Right lobe of liver (tissue), 6 donors: ENCODE measurements at regions not wholly inside any gene's neighbourhood (a gene's known extent, or its start where the extent isn't known, plus 50 kb on each side); places are given as distances from the start of the nearest gene placed in this dataset.
A peak's percentile ranks its signal among the peaks of the same experiment; 100 is the strongest.

Experiments
- ATAC-seq, 4 donors: fragments of 200-7000 bp; cut with Tn5 transposase; one replicate each; pipeline ENCODE4 v1.9.1; 2020; ENCODE audit warnings: mild to moderate bottlenecking in 4 of 4, moderate library complexity in 4 of 4
- DNase-seq, 3 donors: peaks; one replicate each; pipeline ENCODE4 v3.0.0-alpha.2; 2020
- H3K27ac ChIP-seq, 3 donors: fragments of 200-600 bp; one replicate each; pipeline ENCODE4 v1.8.0; 2022
- H3K27me3 ChIP-seq, 2 donors: fragments of 200-600 bp; one replicate each; pipeline ENCODE4 v1.8.0; 2022
- H3K36me3 ChIP-seq, 4 donors: fragments of 200-600 bp; sonication (generic) in 1 of 4; one replicate each; pipeline versions ENCODE4 v1.5.1 to v1.8.0; 2017 to 2022; ENCODE audit warnings: control low read depth in 1 of 4
- H3K4me1 ChIP-seq, 4 donors: fragments of 200-600 bp; sonication (generic) in 1 of 4; one replicate each; pipeline versions ENCODE4 v1.5.1 to v1.8.0; 2017 to 2022; ENCODE audit warnings: control low read depth in 1 of 4
- H3K4me3 ChIP-seq, 3 donors: fragments of 200-600 bp; one replicate each; pipeline ENCODE4 v1.8.0; 2022
- H3K9me3 ChIP-seq, 4 donors: fragments of 200-600 bp; sonication (generic) in 1 of 4; one replicate each; pipeline versions ENCODE4 v1.5.1 to v1.8.0; 2017 to 2022; ENCODE audit warnings: control low read depth in 1 of 4
- POLR2A ChIP-seq: fragments of 450-650 bp; IDR thresholded peaks from one replicate; pipeline ENCODE4 v1.6.1; 2017; ENCODE audit warnings: antibody characterized with exemption, mild to moderate bottlenecking
- WGBS: methylation state at CpG from one replicate; pipeline ENCODE4 v1.1.6; 2018; ENCODE audit warnings: low coverage, low lambda C conversion rate; ENCODE audit not compliant: insufficient coverage; ENCODE audit errors: missing lambda C conversion rate; 5-methylcytosine and 5-hydroxymethylcytosine counted together
- intact Hi-C, 2 donors: fragments of 100-400 bp; cut with DNase I; formaldehyde crosslinking; loops; one replicate each; pipeline versions ENCODE4 v1.11.2 to v1.14.1; 2022
- TF ChIP-seq, protein P1 (sequence below), 4 donors: fragments of 200-600 bp in 3 of 4; fragments of 450-650 bp in 1 of 4; IDR thresholded peaks; one replicate each; pipeline versions ENCODE4 v1.5.1 to v1.8.0; 2016 to 2022; ENCODE audit warnings: antibody characterized with exemption in 4 of 4, mild to moderate bottlenecking in 2 of 4
- donor health status: DM: no; HTN: yes; CAD: no.
- donor health status: DM: no; HTN: no; CAD: no.
- donor health status: DM: no; HTN: no; CAD: no.
- donor health status: DM: no; HTN: yes; CAD: no.
- donor health status: DM: no; HTN: yes; CAD: no.

DNA sequence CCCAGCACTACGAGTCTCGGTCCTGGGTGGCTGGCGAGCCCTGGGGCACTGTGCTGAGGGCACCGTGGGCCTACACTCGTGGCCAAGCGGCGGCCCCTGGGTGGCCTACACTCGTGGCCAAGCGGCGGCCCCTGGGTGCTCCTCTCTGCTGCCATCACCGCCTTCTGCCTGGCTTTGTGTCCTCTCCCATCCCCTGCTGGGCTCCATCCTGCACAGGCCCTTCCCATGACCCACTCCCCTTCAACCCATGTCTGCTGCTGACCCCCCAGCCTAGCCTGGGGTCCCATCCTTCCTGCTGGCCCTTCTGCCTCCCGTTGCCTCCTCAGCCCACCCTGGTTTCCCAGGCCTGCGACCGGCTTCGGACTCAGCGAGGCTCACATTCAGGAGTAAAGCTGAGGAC lies 87.4 kb upstream of the CLDN5 start:
- no peak for TF ChIP-seq POLR2A
- TF ChIP-seq, protein P1, sequence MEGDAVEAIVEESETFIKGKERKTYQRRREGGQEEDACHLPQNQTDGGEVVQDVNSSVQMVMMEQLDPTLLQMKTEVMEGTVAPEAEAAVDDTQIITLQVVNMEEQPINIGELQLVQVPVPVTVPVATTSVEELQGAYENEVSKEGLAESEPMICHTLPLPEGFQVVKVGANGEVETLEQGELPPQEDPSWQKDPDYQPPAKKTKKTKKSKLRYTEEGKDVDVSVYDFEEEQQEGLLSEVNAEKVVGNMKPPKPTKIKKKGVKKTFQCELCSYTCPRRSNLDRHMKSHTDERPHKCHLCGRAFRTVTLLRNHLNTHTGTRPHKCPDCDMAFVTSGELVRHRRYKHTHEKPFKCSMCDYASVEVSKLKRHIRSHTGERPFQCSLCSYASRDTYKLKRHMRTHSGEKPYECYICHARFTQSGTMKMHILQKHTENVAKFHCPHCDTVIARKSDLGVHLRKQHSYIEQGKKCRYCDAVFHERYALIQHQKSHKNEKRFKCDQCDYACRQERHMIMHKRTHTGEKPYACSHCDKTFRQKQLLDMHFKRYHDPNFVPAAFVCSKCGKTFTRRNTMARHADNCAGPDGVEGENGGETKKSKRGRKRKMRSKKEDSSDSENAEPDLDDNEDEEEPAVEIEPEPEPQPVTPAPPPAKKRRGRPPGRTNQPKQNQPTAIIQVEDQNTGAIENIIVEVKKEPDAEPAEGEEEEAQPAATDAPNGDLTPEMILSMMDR (IDR thresholded peaks at IDR 0.05), result no peak
- intact Hi-C loops, result no loop called here
- Histone ChIP-seq H3K4me1 (peaks cover 0 to 14% (median 7%) of the 10 kb centered on the region in 4 donors), H3K4me3 (no peak overlapping the region), H3K27me3 (no peaks in the 10 kb centered on the region), H3K9me3 (no peaks in the 10 kb centered on the region), H3K27ac (no peak overlapping the region), H3K36me3 (no peaks in the 10 kb centered on the region)
- 94% methylated on average over 3 of the region's 16 CpGs for WGBS
- DNase-seq (no peak), ATAC-seq (no peak)

DNA sequence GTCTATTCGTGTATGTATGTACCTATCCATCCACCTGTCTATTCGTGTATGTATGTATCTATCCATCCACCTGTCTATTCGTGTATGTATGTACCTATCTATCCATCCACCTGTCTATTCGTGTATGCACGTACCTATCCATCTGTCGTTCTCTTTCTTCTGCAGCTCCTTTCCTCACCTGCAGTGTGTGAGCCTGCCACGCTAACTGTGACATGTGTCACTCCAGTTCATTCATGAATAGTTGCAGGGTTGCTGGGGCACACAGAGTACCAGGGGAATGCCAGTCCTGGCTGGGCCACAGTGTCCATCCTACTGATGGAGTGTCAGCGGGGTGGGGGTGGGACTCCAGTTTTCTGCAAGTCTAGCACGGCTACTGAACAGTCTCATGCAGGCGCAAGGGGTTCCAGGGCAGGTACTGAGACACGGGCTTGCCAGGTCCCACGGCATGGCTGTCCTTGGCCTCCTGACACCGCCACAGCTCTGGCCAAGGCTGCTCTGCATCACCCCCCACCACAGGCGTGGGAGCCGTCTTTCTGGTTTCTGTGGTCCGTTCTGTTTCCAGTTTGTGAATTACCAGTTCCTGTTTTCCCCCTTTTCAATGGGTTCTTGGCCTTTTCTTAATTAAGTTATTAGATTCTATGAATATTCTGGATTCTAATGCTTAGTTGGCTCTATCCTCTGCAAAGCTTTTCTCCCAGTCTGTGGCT lies 88.8 kb upstream of the CLDN5 start:
- intact Hi-C loops, result no loop called here
- no peak for ATAC-seq
- Histone ChIP-seq H3K36me3 (no peaks in the 10 kb centered on the region), H3K27me3 (no peaks in the 10 kb centered on the region), H3K4me1 (peaks cover 0 to 6% (median 1%) of the 10 kb centered on the region in 4 donors), H3K9me3 (no peaks in the 10 kb centered on the region), H3K27ac (no peak overlapping the region), H3K4me3 (no peak overlapping the region)
- TF ChIP-seq POLR2A, result no peak
- TF ChIP-seq, protein P1 (IDR thresholded peaks at IDR 0.05), result no peak
- DNase-seq, result no peak
- WGBS, result 70% methylated on average over 10 of the region's 16 CpGs

DNA sequence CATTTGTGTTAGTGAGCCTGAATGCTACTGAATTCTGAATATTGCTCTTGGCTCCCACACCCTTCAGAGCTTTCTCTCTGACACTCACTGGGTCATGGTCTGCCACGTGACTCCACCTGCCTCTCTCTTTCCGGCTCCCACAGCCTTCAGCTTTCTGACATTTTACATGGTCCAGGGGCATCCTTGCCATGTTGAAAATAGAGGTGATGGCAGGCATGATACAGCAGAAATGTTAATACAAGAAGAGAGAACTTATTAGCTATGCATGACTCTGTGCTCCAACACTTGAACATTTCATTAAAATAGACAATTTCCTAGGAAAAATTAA lies 90.3 kb upstream of the CLDN5 start:
- WGBS, result 55% methylated on average over 2 of the region's 2 CpGs
- Histone ChIP-seq H3K27ac (no peak overlapping the region), H3K27me3 (no peaks in the 10 kb centered on the region), H3K9me3 (no peaks in the 10 kb centered on the region), H3K36me3 (no peaks in the 10 kb centered on the region), H3K4me1 (no peaks in the 10 kb centered on the region), H3K4me3 (no peak overlapping the region)
- TF ChIP-seq, protein P1 (IDR thresholded peaks at IDR 0.05), result no peak
- no peak for TF ChIP-seq POLR2A
- ATAC-seq, result no peak
- intact Hi-C loops, result no loop called here
- DNase-seq, result no peak

DNA sequence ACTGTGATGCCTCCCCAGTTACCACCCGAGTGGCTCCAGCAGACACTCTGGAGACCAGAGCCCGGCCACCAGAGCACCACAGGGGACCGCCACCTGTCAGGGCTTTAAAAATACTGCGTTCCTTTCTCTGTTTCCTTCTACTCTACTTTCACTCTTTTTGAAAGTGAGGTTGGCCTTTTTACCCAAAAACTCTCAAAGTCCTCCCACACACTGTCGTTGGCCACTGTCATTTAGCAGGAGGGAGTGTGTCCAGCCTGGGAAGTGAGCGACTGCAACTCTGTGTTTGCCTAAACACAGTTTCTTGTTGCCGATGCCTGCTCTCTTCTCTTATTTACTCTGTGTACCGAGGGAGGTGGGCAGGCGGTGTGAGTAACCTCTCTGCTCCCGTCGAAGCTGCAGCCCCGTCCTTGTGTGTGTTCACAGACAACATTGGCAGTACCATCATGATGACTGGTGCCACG lies 90.8 kb upstream of the CLDN5 start:
- intact Hi-C loops, result no loop called here
- TF ChIP-seq, protein P1 (IDR thresholded peaks at IDR 0.05), result no peak
- TF ChIP-seq POLR2A, result no peak
- WGBS, result 42% methylated on average over 11 of the region's 13 CpGs
- DNase-seq (no peak), ATAC-seq (peak; percentile 37 to 76 (median 50))
- Histone ChIP-seq H3K9me3 (no peaks in the 10 kb centered on the region), H3K4me3 (no peak overlapping the region), H3K27ac (no peak overlapping the region), H3K27me3 (no peaks in the 10 kb centered on the region), H3K36me3 (no peaks in the 10 kb centered on the region), H3K4me1 (no peaks in the 10 kb centered on the region)
